H1 (cell line): ENCODE measurements at regions not wholly inside any gene's neighbourhood (a gene's known extent, or its start where the extent isn't known, plus 50 kb on each side); places are given as distances from the start of the nearest gene placed in this dataset.

Experiments used
- CTCF ChIA-PET: fragments of 300-600 bp; sonication (Branson Sonifier 250); formaldehyde crosslinking; loops from one replicate; lab custom pipeline; 2021; ENCODE audit not compliant: partially characterized antibody; lab: Charles Lee
- POLR2A ChIA-PET: fragments of 300-600 bp; sonication (Branson Sonifier 250); formaldehyde crosslinking; loops from one replicate; lab custom pipeline; 2021; ENCODE audit warnings: inconsistent platforms; ENCODE audit not compliant: partially characterized antibody; lab: Charles Lee
- DNase-seq, 2 experiments: peaks; one replicate each; pipeline versions ENCODE4 v3.0.0 to v3.0.0-alpha.2; 2010 to 2022; ENCODE audit warnings: low spot score in 2 of 2, low read depth in 1 of 2, mixed read lengths in 1 of 2
- FAIRE-seq: peaks from 2 replicates; lab custom pipeline; 2011; peaks lifted over from hg19 to GRCh38; lab: Jason Lieb, UNC
- H2AFZ ChIP-seq: 2 replicates; pipeline ENCODE4 v1.8.1; 2012; ENCODE audit warnings: low read length, inconsistent platforms
- H2AK5ac ChIP-seq: 2 replicates; pipeline ENCODE4 v1.6.1; 2013; ENCODE audit warnings: low read depth, low read length
- H2BK120ac ChIP-seq: replicated peaks from 2 replicates; pipeline ENCODE3; 2013; ENCODE audit warnings: low read depth, low read length, inconsistent platforms
- H2BK12ac ChIP-seq: 2 replicates; pipeline ENCODE4 v1.6.1; 2013; ENCODE audit warnings: low read depth, low read length
- H2BK15ac ChIP-seq: 2 replicates; pipeline ENCODE4 v1.6.1; 2013; ENCODE audit warnings: low read length
- H2BK20ac ChIP-seq: 2 replicates; pipeline ENCODE4 v1.6.1; 2013; ENCODE audit warnings: low read length
- H2BK5ac ChIP-seq: 2 replicates; pipeline ENCODE4 v1.6.1; 2013; ENCODE audit warnings: low read depth, low read length
- H3K14ac ChIP-seq: 2 replicates; pipeline ENCODE4 v1.6.1; 2013; ENCODE audit warnings: inconsistent platforms; ENCODE audit not compliant: insufficient read length
- H3K18ac ChIP-seq: 2 replicates; pipeline ENCODE4 v1.6.1; 2013; ENCODE audit warnings: low read length; ENCODE audit errors: extremely low read depth
- H3K23ac ChIP-seq: 2 replicates; pipeline ENCODE4 v1.6.1; 2013; ENCODE audit warnings: inconsistent platforms; ENCODE audit not compliant: insufficient read length
- H3K23me2 ChIP-seq: 2 replicates; pipeline ENCODE4 v1.6.1; 2013; ENCODE audit warnings: low read depth, low read length
- H3K27ac ChIP-seq: 2 replicates; pipeline ENCODE4 v1.6.1; 2011; ENCODE audit warnings: low read depth, low read length, inconsistent platforms
- H3K27me3 ChIP-seq, 4 experiments: replicated peaks in 1 of 4; 1 replicate in 1 of 4; 2 replicates in 3 of 4; pipeline versions ENCODE4 v1.6.1 to v1.8.1; 2011 to 2013; ENCODE audit warnings: low read length in 3 of 4, mild to moderate bottlenecking in 3 of 4, inconsistent platforms in 2 of 4, mixed read lengths in 2 of 4, moderate library complexity in 1 of 4; ENCODE audit not compliant: control insufficient read depth in 3 of 4, insufficient read depth in 3 of 4; ENCODE audit errors: extremely low read depth in 1 of 4
- H3K36me3 ChIP-seq, 4 experiments: 2 replicates each; pipeline versions ENCODE4 v1.6.1 to v1.8.1; 2011 to 2013; ENCODE audit warnings: mild to moderate bottlenecking in 4 of 4, low read length in 3 of 4, moderate library complexity in 2 of 4, control low read depth in 1 of 4, inconsistent platforms in 1 of 4; ENCODE audit not compliant: insufficient read depth in 4 of 4, control insufficient read depth in 2 of 4
- H3K4ac ChIP-seq: replicated peaks from 2 replicates; pipeline ENCODE3; 2013; ENCODE audit warnings: low read length, low read depth, mixed read lengths, inconsistent platforms; ENCODE audit not compliant: insufficient read length
- H3K4me1 ChIP-seq, 4 experiments: replicated peaks in 1 of 4; 1 replicate in 1 of 4; 2 replicates in 3 of 4; pipeline versions ENCODE4 v1.6.1 to v1.8.1; 2011 to 2013; ENCODE audit warnings: low read length in 3 of 4, inconsistent platforms in 2 of 4, mixed read lengths in 1 of 4; ENCODE audit not compliant: insufficient read depth in 4 of 4, control insufficient read depth in 3 of 4
- H3K4me2 ChIP-seq, 2 experiments: 2 replicates each; pipeline versions ENCODE4 v1.6.1 to v1.8.1; 2011 to 2013; ENCODE audit warnings: low read depth in 2 of 2, low read length in 2 of 2, control low read depth in 1 of 2, inconsistent platforms in 1 of 2, mild to moderate bottlenecking in 1 of 2; ENCODE audit not compliant: insufficient read depth in 1 of 2
- H3K4me3 ChIP-seq, 4 experiments: fragments of 200-600, 300-600 bp in 1 of 4; sonication (generic), shearing (Covaris generic), sonication (Bioruptor Twin) in 1 of 4; 2 replicates each; pipeline versions ENCODE4 v1.5.1 to v1.8.1; 2011 to 2016; ENCODE audit warnings: low read length in 4 of 4, low read depth in 3 of 4, control low read depth in 2 of 4, inconsistent platforms in 2 of 4, mild to moderate bottlenecking in 2 of 4, mixed read lengths in 1 of 4, moderate library complexity in 1 of 4; ENCODE audit not compliant: insufficient read depth in 2 of 4; ENCODE audit errors: extremely low read depth in 1 of 4
- H3K56ac ChIP-seq: replicated peaks from 2 replicates; pipeline ENCODE3; 2013; ENCODE audit warnings: low read depth, mild to moderate bottlenecking, mixed read lengths, low read length, inconsistent platforms; ENCODE audit not compliant: insufficient read length
- H3K79me1 ChIP-seq: 2 replicates; pipeline ENCODE4 v1.6.1; 2013; ENCODE audit warnings: low read depth, low read length, control low read depth
- H3K79me2 ChIP-seq, 2 experiments: 2 replicates each; pipeline versions ENCODE4 v1.6.1 to v1.8.1; 2012 to 2013; ENCODE audit warnings: low read length in 2 of 2, mild to moderate bottlenecking in 2 of 2, inconsistent platforms in 1 of 2; ENCODE audit not compliant: insufficient read depth in 2 of 2, control insufficient read depth in 1 of 2
- H3K9ac ChIP-seq, 4 experiments: replicated peaks in 1 of 4; 1 replicate in 1 of 4; 2 replicates in 3 of 4; pipeline versions ENCODE4 v1.6.1 to v1.8.1; 2011 to 2013; ENCODE audit warnings: low read depth in 3 of 4, low read length in 3 of 4, control low read depth in 2 of 4, mild to moderate bottlenecking in 2 of 4, moderate library complexity in 2 of 4, inconsistent platforms in 1 of 4; ENCODE audit errors: extremely low read depth in 1 of 4
- H3K9me3 ChIP-seq, 2 experiments: 2 replicates each; pipeline versions ENCODE4 v1.6.1 to v1.8.1; 2012 to 2013; ENCODE audit warnings: mild to moderate bottlenecking in 2 of 2, moderate library complexity in 2 of 2, control low read depth in 1 of 2, inconsistent platforms in 1 of 2, low read depth in 1 of 2, low read length in 1 of 2, mixed read lengths in 1 of 2; ENCODE audit not compliant: insufficient read depth in 2 of 2
- H4K20me1 ChIP-seq, 2 experiments: replicated peaks in 1 of 2; 2 replicates each; pipeline versions ENCODE3 to v1.8.1; 2011 to 2013; ENCODE audit warnings: inconsistent platforms in 2 of 2, low read length in 2 of 2, mild to moderate bottlenecking in 1 of 2; ENCODE audit not compliant: insufficient read depth in 2 of 2, control insufficient read depth in 1 of 2
- H4K5ac ChIP-seq: 2 replicates; pipeline ENCODE4 v1.6.1; 2013; ENCODE audit warnings: low read length, low read depth, mixed read lengths, inconsistent platforms; ENCODE audit not compliant: insufficient read length
- H4K8ac ChIP-seq: 2 replicates; pipeline ENCODE4 v1.8.0; 2013; ENCODE audit warnings: mild to moderate bottlenecking, moderate library complexity, low read length, inconsistent platforms; ENCODE audit not compliant: insufficient read depth; ENCODE audit errors: extremely low read depth
- H4K91ac ChIP-seq: replicated peaks from 2 replicates; pipeline ENCODE3; 2013; ENCODE audit warnings: low read length, mixed read lengths, inconsistent platforms; ENCODE audit not compliant: insufficient read length
- BCL11A ChIP-seq, 2 experiments: IDR thresholded peaks; one replicate each; pipeline ENCODE4 v1.6.1; 2011; ENCODE audit warnings: low read depth in 2 of 2, low read length in 2 of 2, mild to moderate bottlenecking in 2 of 2
- BRCA1 ChIP-seq: IDR thresholded peaks from 2 replicates; pipeline ENCODE4 v1.6.1; 2012; ENCODE audit warnings: low read depth, low read length, improper control_type of control experiment
- CBX8 ChIP-seq: fragments of 300-800, 300-1000 bp; sonication (generic); IDR thresholded peaks from 2 replicates; pipeline ENCODE4 v1.7.1; 2016; ENCODE audit warnings: low read depth, low read length, borderline replicate concordance
- CHD2 ChIP-seq: IDR thresholded peaks from 2 replicates; pipeline ENCODE4 v1.6.1; 2012; ENCODE audit warnings: low read length, improper control_type of control experiment
- EGR1 ChIP-seq: IDR thresholded peaks from 2 replicates; pipeline ENCODE4 v1.6.1; 2011; ENCODE audit warnings: low read depth, low read length, borderline replicate concordance
- HDAC6 ChIP-seq: IDR thresholded peaks from one replicate; pipeline ENCODE4 v1.7.1; 2012; ENCODE audit warnings: low read depth, mild to moderate bottlenecking, inconsistent platforms, low read length, moderate library complexity
- JUND ChIP-seq: IDR thresholded peaks from 2 replicates; pipeline ENCODE4 v1.6.1; 2011; ENCODE audit warnings: mild to moderate bottlenecking, improper control_type of control experiment, low read length
- KDM1A ChIP-seq: fragments of 200-600, 300-600 bp; sonication (generic); IDR thresholded peaks from 2 replicates; pipeline ENCODE4 v1.7.1; 2016; ENCODE audit warnings: mild to moderate bottlenecking, low read length, borderline replicate concordance
- NANOG ChIP-seq: IDR thresholded peaks from 2 replicates; pipeline ENCODE4 v1.6.1; 2011; ENCODE audit warnings: low read length, low read depth, mild to moderate bottlenecking, inconsistent platforms; ENCODE audit not compliant: insufficient read depth, poor library complexity, severe bottlenecking
- POU5F1 ChIP-seq: IDR thresholded peaks from 2 replicates; pipeline ENCODE4 v1.6.1; 2011; ENCODE audit warnings: low read depth, mild to moderate bottlenecking, low read length, moderate library complexity
- SIRT6 ChIP-seq: IDR thresholded peaks from one replicate; pipeline ENCODE4 v1.7.1; 2012; ENCODE audit warnings: low read length, inconsistent platforms
- SIX5 ChIP-seq: IDR thresholded peaks from 2 replicates; pipeline ENCODE4 v1.6.1; 2011; ENCODE audit warnings: mild to moderate bottlenecking, low read depth, low read length
- SRF ChIP-seq: IDR thresholded peaks from 2 replicates; pipeline ENCODE4 v1.6.1; 2011; ENCODE audit warnings: mild to moderate bottlenecking, low read depth, low read length, moderate library complexity
- SUZ12 ChIP-seq: fragments of 200-600 bp; sonication (generic); IDR thresholded peaks from 2 replicates; pipeline ENCODE4 v1.6.1; 2012; ENCODE audit warnings: mild to moderate bottlenecking, inconsistent platforms, low read length, moderate library complexity, mixed read lengths
- TAF7 ChIP-seq: optimal IDR thresholded peaks from 2 replicates; pipeline ENCODE3; 2011; ENCODE audit warnings: low read depth, mild to moderate bottlenecking, inconsistent platforms, low read length, moderate library complexity, borderline replicate concordance
- TBP ChIP-seq: IDR thresholded peaks from 2 replicates; pipeline ENCODE4 v1.6.1; 2011; ENCODE audit warnings: low read depth, low read length, improper control_type of control experiment
- WGBS, 2 experiments: shearing (Covaris generic) in 1 of 2; methylation state at CpG; one replicate each; pipeline versions ENCODE4 v1.1.6 to v1.1.7; 2013 to 2015; ENCODE audit warnings: low lambda C conversion rate in 2 of 2, mixed read lengths in 2 of 2, inconsistent platforms in 1 of 2, low coverage in 1 of 2, missing lambda C conversion rate in 1 of 2; ENCODE audit not compliant: insufficient replicate concordance in 2 of 2, insufficient coverage in 1 of 2, insufficient read length in 1 of 2; ENCODE audit errors: extremely low coverage in 1 of 2, missing lambda C conversion rate in 1 of 2; 5-methylcytosine and 5-hydroxymethylcytosine counted together

DNA sequence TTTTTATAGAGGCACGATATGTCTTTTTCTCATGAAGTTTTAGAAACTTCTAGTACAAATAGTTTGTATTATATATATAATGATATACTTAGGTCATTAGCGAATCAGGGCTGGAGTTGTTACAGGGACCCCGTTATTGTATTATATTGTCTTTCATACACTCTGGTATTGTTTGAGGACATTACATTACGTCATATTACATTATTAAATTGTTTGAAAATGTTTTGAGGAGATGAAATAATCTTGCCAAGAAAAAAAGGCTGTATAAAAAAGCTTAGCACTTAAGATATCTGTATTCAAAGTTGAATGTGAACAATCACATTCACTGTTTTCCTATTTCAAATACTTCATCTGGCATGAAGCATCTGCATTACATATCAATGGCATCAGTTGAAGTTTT lies 239.6 kb upstream of the ASCC3 start:
- DNase-seq (no peak), FAIRE-seq (no peak)
- Histone ChIP-seq H2AK5ac (no peak overlapping the region), H4K20me1 (no peaks in the 10 kb centered on the region), H4K91ac (no peak overlapping the region), H4K8ac (no peak overlapping the region), H2BK15ac (no peak overlapping the region), H3K4me3 (no peak overlapping the region), H3K9me3 (no peaks in the 10 kb centered on the region), H2BK20ac (no peak overlapping the region), H3K56ac (no peak overlapping the region), H3K27me3 (no peaks in the 10 kb centered on the region), H3K23me2 (no peaks in the 10 kb centered on the region), H3K27ac (no peak overlapping the region), H3K18ac (no peak overlapping the region), H3K9ac (no peak overlapping the region), H2BK5ac (no peak overlapping the region), H4K5ac (no peak overlapping the region), H3K4me1 (peaks cover 0 to 3% (median 1%) of the 10 kb centered on the region in 4 experiments; a peak in 2 of 7 replicates), H2BK120ac (no peak overlapping the region), H3K36me3 (no peaks in the 10 kb centered on the region), H3K79me2 (no peaks in the 10 kb centered on the region), H3K14ac (no peak overlapping the region), H3K23ac (no peak overlapping the region), H3K4ac (no peak overlapping the region), H3K79me1 (no peaks in the 10 kb centered on the region)
- ChIA-PET CTCF (interaction anchor here (0.7 kb wide), 1 partner anchor 11 kb away, joined by 3 read pairs; no protein-coding TSS in a partner anchor), POLR2A (no interaction called here)
- 88% methylated on average over 4 of the region's 4 CpGs; no CpG with 5 or more reads in 1 of the 2 experiments for WGBS, 2 experiments
- no peak for TF ChIP-seq SIRT6
- no peak for TF ChIP-seq SIX5
- no peak for TF ChIP-seq TBP
- TF ChIP-seq POU5F1 = no peak
- no peak for TF ChIP-seq SRF
- TF ChIP-seq HDAC6 = no peak
- no peak for TF ChIP-seq BCL11A (IDR thresholded peaks at IDR 0.05; ENCODE audit: low read depth in 2 of 2, low read length in 2 of 2)
- TF ChIP-seq KDM1A = no peak
- TF ChIP-seq SUZ12 = no peak
- TF ChIP-seq BRCA1 = no peak
- no peak for TF ChIP-seq NANOG
- no peak for TF ChIP-seq CBX8
- no peak for TF ChIP-seq EGR1
- no peak for TF ChIP-seq TAF7
- TF ChIP-seq CHD2 = no peak
- no peak for TF ChIP-seq JUND
- TF ChIP-seq, all 59 proteins: peak for 0
- no peak overlapping the region for H2AFZ ChIP-seq
- H3K4me2 ChIP-seq = no peak overlapping the region
- H2BK12ac ChIP-seq = no peak overlapping the region
